ENCODE measurements at regions not wholly inside any gene's neighbourhood (a gene's known extent, or its start where the extent isn't known, plus 50 kb on each side); places are given as distances from the start of the nearest gene placed in this dataset.

GRCh38 chr13:77425705-77426104 is 98.8 kb upstream of the MYCBP2 start:
- DNase-seq (ENCODE audit: low read depth in 1 of 2, low spot score in 1 of 2) = no peak

GRCh38 chr13:77423296-77423695 is 96.4 kb upstream of the MYCBP2 start:
- DNase-seq (ENCODE audit: low read depth in 1 of 2, low spot score in 1 of 2) = no peak

- DNase-seq (ENCODE audit: low read depth in 1 of 2, low spot score in 1 of 2) = no peak
Observed at GRCh38 chr13:77422724-77423123, 95.8 kb upstream of the MYCBP2 start.

GRCh38 chr13:77417897-77418296 is 91.0 kb upstream of the MYCBP2 start:
- DNase-seq (ENCODE audit: low read depth in 1 of 2, low spot score in 1 of 2) = no peak

- no peak for DNase-seq (ENCODE audit: low read depth in 1 of 2, low spot score in 1 of 2)
Observed at GRCh38 chr13:77416666-77417212, 89.8 kb upstream of the MYCBP2 start.

- DNase-seq (ENCODE audit: low read depth in 1 of 2, low spot score in 1 of 2) = no peak
Observed at GRCh38 chr13:77415253-77416071, 88.6 kb upstream of the MYCBP2 start.

GRCh38 chr13:77412860-77413259 is 86.0 kb upstream of the MYCBP2 start:
- DNase-seq (ENCODE audit: low read depth in 1 of 2, low spot score in 1 of 2) = no peak

GRCh38 chr13:77412116-77412635 is 85.3 kb upstream of the MYCBP2 start:
- DNase-seq (ENCODE audit: low read depth in 1 of 2, low spot score in 1 of 2) = no peak

- DNase-seq (ENCODE audit: low read depth in 1 of 2, low spot score in 1 of 2) = no peak
Observed at GRCh38 chr13:77409412-77409811, 82.5 kb upstream of the MYCBP2 start.

GRCh38 chr13:77406644-77407440 is 79.9 kb upstream of the MYCBP2 start:
- no peak for DNase-seq (ENCODE audit: low read depth in 1 of 2, low spot score in 1 of 2)

GRCh38 chr13:77398825-77399620 is 72.1 kb upstream of the MYCBP2 start:
- no peak for DNase-seq (ENCODE audit: low read depth in 1 of 2, low spot score in 1 of 2)

- no peak for DNase-seq (ENCODE audit: low read depth in 1 of 2, low spot score in 1 of 2)
Observed at GRCh38 chr13:77397636-77398035, 70.7 kb upstream of the MYCBP2 start.

GRCh38 chr13:77391475-77391874 is 64.6 kb upstream of the MYCBP2 start:
- DNase-seq (ENCODE audit: low read depth in 1 of 2, low spot score in 1 of 2) = no peak

GRCh38 chr13:77390391-77390790 is 63.5 kb upstream of the MYCBP2 start:
- no peak for DNase-seq (ENCODE audit: low read depth in 1 of 2, low spot score in 1 of 2)

- no peak for DNase-seq (ENCODE audit: low read depth in 1 of 2, low spot score in 1 of 2)
Observed at GRCh38 chr13:77389625-77390000, 62.7 kb upstream of the MYCBP2 start.

- no peak for DNase-seq (ENCODE audit: low read depth in 1 of 2, low spot score in 1 of 2)
Observed at GRCh38 chr13:77388944-77389624, 62.2 kb upstream of the MYCBP2 start.

GRCh38 chr13:77387607-77388200 is 60.8 kb upstream of the MYCBP2 start:
- no peak for DNase-seq (ENCODE audit: low read depth in 1 of 2, low spot score in 1 of 2)

GRCh38 chr13:77386880-77387606 is 60.1 kb upstream of the MYCBP2 start:
- no peak for DNase-seq (ENCODE audit: low read depth in 1 of 2, low spot score in 1 of 2)

- no peak for DNase-seq (ENCODE audit: low read depth in 1 of 2, low spot score in 1 of 2)
Observed at GRCh38 chr13:77386046-77386445, 59.2 kb upstream of the MYCBP2 start.
